ENCODE measurements at regions not wholly inside any gene's neighbourhood (a gene's known extent, or its start where the extent isn't known, plus 50 kb on each side); places are given as distances from the start of the nearest gene placed in this dataset.

DNA sequence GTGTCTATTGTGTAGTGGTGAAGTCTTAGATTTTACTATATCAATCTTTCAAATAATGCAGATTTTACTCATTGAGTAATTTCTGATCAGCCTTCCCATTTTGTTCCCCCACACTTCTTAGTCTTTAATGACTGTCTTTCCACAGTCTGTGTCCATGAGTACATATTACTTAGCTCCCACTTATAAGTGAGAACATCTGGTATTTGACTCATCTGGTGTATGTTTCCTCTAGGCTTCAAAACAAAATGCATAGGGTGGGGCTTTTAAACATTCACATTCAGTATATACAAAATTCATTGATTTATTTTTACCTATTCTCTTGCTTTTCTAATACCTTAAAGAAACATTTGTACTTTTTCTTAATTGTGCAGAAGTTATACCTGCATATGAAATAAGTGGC lies 513.0 kb downstream of the MTRR start:
- H3K4me1 ChIP-seq, result no peaks in the 10 kb centered on the region
- no peaks in the 10 kb centered on the region for H3K36me3 ChIP-seq
- H3K27ac ChIP-seq, result no peak overlapping the region
- intact Hi-C loops (cut with DNase I; ENCODE audit: low total_unique reads) (no loop called here), in situ Hi-C loops (cut with MboI; ENCODE audit: low pct_ligation_motif_present in 1 of 4, low pct_unique_long_range_greater_than_20kb in 1 of 4, low sequenced_read_pairs in 3 of 4) (no loop called here)
- no peaks in the 10 kb centered on the region for H3K27me3 ChIP-seq
- no peak for DNase-seq
- TF ChIP-seq CTCF (IDR thresholded peaks at IDR 0.05) (no peak), POLR2A (IDR thresholded peaks at IDR 0.05) (no peak), EP300 (IDR thresholded peaks at IDR 0.05; ENCODE audit: low read depth) (no peak), POLR2AphosphoS5 (IDR thresholded peaks at IDR 0.05) (no peak)
- H3K4me3 ChIP-seq, result no peak overlapping the region
- H3K9me3 ChIP-seq, result no peaks in the 10 kb centered on the region

GRCh38 chr5:8382456-8382855 lies 513.5 kb downstream of the MTRR start:
- no peaks in the 10 kb centered on the region for H3K4me1 ChIP-seq
- no peaks in the 10 kb centered on the region for H3K36me3 ChIP-seq
- WGBS, 2 donors (ENCODE audit: low coverage in 1 of 2), result 84 to 92% methylated on average over 5 of the region's 5 CpGs
- intact Hi-C loops (cut with DNase I; ENCODE audit: low total_unique reads) (no loop called here), in situ Hi-C loops (cut with MboI; ENCODE audit: low pct_ligation_motif_present in 1 of 4, low pct_unique_long_range_greater_than_20kb in 1 of 4, low sequenced_read_pairs in 3 of 4) (no loop called here)
- no peak for DNase-seq
- no peak for TF ChIP-seq CTCF (IDR thresholded peaks at IDR 0.05)
- TF ChIP-seq POLR2AphosphoS5 (IDR thresholded peaks at IDR 0.05), result no peak
- no peak for TF ChIP-seq EP300 (IDR thresholded peaks at IDR 0.05; ENCODE audit: low read depth)
- no peak for TF ChIP-seq POLR2A (IDR thresholded peaks at IDR 0.05)
- H3K4me3 ChIP-seq, result no peak overlapping the region
- no peaks in the 10 kb centered on the region for H3K27me3 ChIP-seq
- no peak overlapping the region for H3K27ac ChIP-seq
- H3K9me3 ChIP-seq, result no peaks in the 10 kb centered on the region

DNA sequence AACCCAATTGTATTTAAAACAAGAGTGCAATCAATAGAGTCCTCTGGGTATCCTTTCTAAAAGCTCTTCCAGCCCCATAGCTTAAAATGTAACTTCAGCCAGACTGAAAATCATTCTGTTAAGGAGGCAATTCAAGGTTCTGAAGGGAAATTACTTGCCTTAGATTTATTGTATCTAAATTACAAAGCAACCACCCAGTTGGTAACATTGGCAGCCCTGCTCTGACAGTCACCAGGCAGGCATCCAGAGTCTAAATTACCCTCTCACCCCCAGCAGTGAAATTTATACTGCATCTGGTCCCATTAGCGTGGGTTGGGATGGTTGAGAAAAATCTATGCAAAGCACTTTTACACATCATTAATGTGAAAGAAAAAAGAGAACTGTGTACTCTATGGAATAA lies 514.7 kb downstream of the MTRR start:
- DNase-seq, result no peak
- no peaks in the 10 kb centered on the region for H3K9me3 ChIP-seq
- H3K27ac ChIP-seq, result no peak overlapping the region
- no peaks in the 10 kb centered on the region for H3K27me3 ChIP-seq
- intact Hi-C loops (cut with DNase I; ENCODE audit: low total_unique reads) (no loop called here), in situ Hi-C loops (cut with MboI; ENCODE audit: low pct_ligation_motif_present in 1 of 4, low pct_unique_long_range_greater_than_20kb in 1 of 4, low sequenced_read_pairs in 3 of 4) (no loop called here)
- TF ChIP-seq EP300 (IDR thresholded peaks at IDR 0.05; ENCODE audit: low read depth) (no peak), POLR2AphosphoS5 (IDR thresholded peaks at IDR 0.05) (no peak), CTCF (IDR thresholded peaks at IDR 0.05) (no peak)
- no peaks in the 10 kb centered on the region for H3K36me3 ChIP-seq
- H3K4me1 ChIP-seq, result no peaks in the 10 kb centered on the region
- 26% methylated on average over 1 of the region's 1 CpG; no CpG with 5 or more reads in 1 of the 2 donors for WGBS, 2 donors (ENCODE audit: low coverage in 1 of 2)
- no peak overlapping the region for H3K4me3 ChIP-seq

GRCh38 chr5:8386719-8387288 lies 517.9 kb downstream of the MTRR start:
- in situ Hi-C loops (cut with MboI; ENCODE audit: low pct_ligation_motif_present in 1 of 4, low pct_unique_long_range_greater_than_20kb in 1 of 4, low sequenced_read_pairs in 3 of 4), result no loop called here

More at GRCh38 chr5:8386719-8387288, 517.9 kb downstream of the MTRR start:
- no peak for DNase-seq
- Histone ChIP-seq H3K27me3 (no peaks in the 10 kb centered on the region), H3K36me3 (no peaks in the 10 kb centered on the region), H3K4me3 (no peak overlapping the region), H3K9me3 (no peaks in the 10 kb centered on the region), H3K4me1 (no peaks in the 10 kb centered on the region), H3K27ac (no peak overlapping the region)
- intact Hi-C loops (cut with DNase I; ENCODE audit: low total_unique reads), result no loop called here
- TF ChIP-seq POLR2A (IDR thresholded peaks at IDR 0.05), result no peak
- TF ChIP-seq EP300 (IDR thresholded peaks at IDR 0.05; ENCODE audit: low read depth), result no peak
- no peak for TF ChIP-seq CTCF (IDR thresholded peaks at IDR 0.05)
- no peak for TF ChIP-seq POLR2AphosphoS5 (IDR thresholded peaks at IDR 0.05)
- 67 to 75% methylated on average over 1 to 2 of the region's 2 CpGs for WGBS, 2 donors (ENCODE audit: low coverage in 1 of 2)

Data from transverse colon (tissue), 4 donors.